Calu3 (cell line): ENCODE measurements at regions not wholly inside any gene's neighbourhood (a gene's known extent, or its start where the extent isn't known, plus 50 kb on each side); places are given as distances from the start of the nearest gene placed in this dataset.

Experiments used
- BruUV-seq: library from RNA; stranded (reverse); fragments of 400-500 nt; replicated peaks from 2 replicates; lab custom pipeline; 2021; lab: Mats Ljungman, UMichigan
- CTCF ChIA-PET: fragments of 300-600 bp; sonication (Branson Sonifier 250); formaldehyde crosslinking; loops from one replicate; lab custom pipeline; 2022; ENCODE audit warnings: antibody characterized with exemption; lab: Charles Lee
- DNase-seq: peaks from one replicate; pipeline ENCODE4 v3.0.0; 2022
- H3K27ac Mint-ChIP-seq: one replicate; pipeline ENCODE4 v1.8.0; 2022; ENCODE audit warnings: mixed read lengths; ENCODE audit not compliant: unreplicated experiment
- H3K27me3 Mint-ChIP-seq: one replicate; pipeline ENCODE4 v1.8.0; 2022; ENCODE audit warnings: mixed read lengths; ENCODE audit not compliant: unreplicated experiment
- H3K36me3 Mint-ChIP-seq: one replicate; pipeline ENCODE4 v1.8.0; 2022; ENCODE audit warnings: mild to moderate bottlenecking, moderate library complexity, mixed read lengths; ENCODE audit not compliant: insufficient read depth, unreplicated experiment
- H3K4me1 Mint-ChIP-seq: one replicate; pipeline ENCODE4 v1.8.0; 2022; ENCODE audit warnings: mild to moderate bottlenecking, low read depth, mixed read lengths; ENCODE audit not compliant: unreplicated experiment
- H3K4me3 Mint-ChIP-seq: one replicate; pipeline ENCODE4 v1.8.0; 2022; ENCODE audit warnings: mild to moderate bottlenecking, low read depth, moderate library complexity, mixed read lengths; ENCODE audit not compliant: unreplicated experiment
- H3K9me3 Mint-ChIP-seq: one replicate; pipeline ENCODE4 v1.8.0; 2022; ENCODE audit warnings: low read depth, mixed read lengths; ENCODE audit not compliant: unreplicated experiment
- CTCF ChIP-seq: fragments of 200-600 bp; IDR thresholded peaks from one replicate; pipeline ENCODE4 v1.8.0; 2022; ENCODE audit warnings: antibody characterized with exemption; ENCODE audit not compliant: unreplicated experiment
- intact Hi-C: fragments of 100-400 bp; cut with micrococcal nuclease; formaldehyde crosslinking; loops from one replicate; pipeline ENCODE4 v1.10.0; 2022; ENCODE audit not compliant: unreplicated experiment

GRCh38 chrX:138034136-138034535 lies 468.2 kb downstream of the ZIC3 start:
- intact Hi-C loops = no loop called here
- Mint-ChIP-seq H3K4me1 (no peaks in the 10 kb centered on the region), H3K36me3 (no peaks in the 10 kb centered on the region), H3K27ac (no peak overlapping the region), H3K9me3 (peaks cover 13% of the 10 kb centered on the region), H3K4me3 (no peak overlapping the region), H3K27me3 (no peaks in the 10 kb centered on the region)
- DNase-seq = no peak
- no TSS peak for BruUV-seq
- TF ChIP-seq CTCF = no peak
- CTCF ChIA-PET = no interaction called here

GRCh38 chrX:138037548-138037947 lies 471.6 kb downstream of the ZIC3 start:
- CTCF ChIA-PET = no interaction called here
- Mint-ChIP-seq H3K4me3 (no peak overlapping the region), H3K4me1 (no peaks in the 10 kb centered on the region), H3K36me3 (no peaks in the 10 kb centered on the region), H3K27ac (no peak overlapping the region), H3K27me3 (no peaks in the 10 kb centered on the region), H3K9me3 (peaks cover 13% of the 10 kb centered on the region)
- DNase-seq = no peak
- no TSS peak for BruUV-seq
- intact Hi-C loops = no loop called here
- no peak for TF ChIP-seq CTCF

GRCh38 chrX:138057883-138058282 lies 492.0 kb downstream of the ZIC3 start:
- intact Hi-C loops = no loop called here
- CTCF ChIA-PET = no interaction called here
- BruUV-seq = no TSS peak

GRCh38 chrX:138058931-138059330 lies 493.0 kb downstream of the ZIC3 start:
- Mint-ChIP-seq H3K27me3 (no peaks in the 10 kb centered on the region), H3K36me3 (no peaks in the 10 kb centered on the region), H3K4me1 (no peaks in the 10 kb centered on the region), H3K9me3 (peaks cover 9% of the 10 kb centered on the region), H3K4me3 (no peak overlapping the region), H3K27ac (no peak overlapping the region)
- CTCF ChIA-PET = no interaction called here
- BruUV-seq = no TSS peak
- TF ChIP-seq CTCF = no peak
- intact Hi-C loops = no loop called here
- DNase-seq = no peak

More at GRCh38 chrX:138057883-138058282, 492.0 kb downstream of the ZIC3 start:
- no peak for DNase-seq
- Mint-ChIP-seq H3K4me3 (no peak overlapping the region), H3K27ac (no peak overlapping the region), H3K27me3 (no peaks in the 10 kb centered on the region), H3K36me3 (no peaks in the 10 kb centered on the region), H3K4me1 (no peaks in the 10 kb centered on the region), H3K9me3 (peaks cover 9% of the 10 kb centered on the region)
- TF ChIP-seq CTCF = no peak

GRCh38 chrX:138067415-138067814 lies 501.5 kb downstream of the ZIC3 start:
- H3K9me3 Mint-ChIP-seq = peaks cover 11% of the 10 kb centered on the region
- H3K36me3 Mint-ChIP-seq = no peaks in the 10 kb centered on the region
- H3K4me1 Mint-ChIP-seq = no peaks in the 10 kb centered on the region
- no peak for DNase-seq
- no peak overlapping the region for H3K27ac Mint-ChIP-seq
- no TSS peak for BruUV-seq
- CTCF ChIA-PET = no interaction called here
- H3K4me3 Mint-ChIP-seq = no peak overlapping the region
- intact Hi-C loops = no loop called here
- H3K27me3 Mint-ChIP-seq = no peaks in the 10 kb centered on the region
- no peak for TF ChIP-seq CTCF
